ENCODE measurements at regions not wholly inside any gene's neighbourhood (a gene's known extent, or its start where the extent isn't known, plus 50 kb on each side); places are given as distances from the start of the nearest gene placed in this dataset.

GRCh38 chr4:163901319-163901718 lies 406.8 kb downstream of the TMA16 start:
- no peak overlapping the region for H3K9ac ChIP-seq (ENCODE audit: insufficient read depth, low read length, poor library complexity, severe bottlenecking)
- no peak overlapping the region for H3K4me3 ChIP-seq (replicated peaks in 1 of 3; ENCODE audit: low read depth in 2 of 3, low read length in 3 of 3)
- H3K27me3 ChIP-seq (ENCODE audit: control insufficient read depth in 2 of 2, insufficient read depth in 2 of 2, low read length in 2 of 2) = no peaks in the 10 kb centered on the region
- no peaks in the 10 kb centered on the region for H3K36me3 ChIP-seq (replicated peaks in 1 of 2; ENCODE audit: control insufficient read depth in 1 of 2, insufficient read depth in 2 of 2, low read length in 2 of 2)
- H3K9me3 ChIP-seq (replicated peaks in 1 of 2; ENCODE audit: control insufficient read depth in 1 of 2, insufficient read depth in 1 of 2, low read length in 2 of 2) = no peaks in the 10 kb centered on the region
- intact Hi-C loops (cut with micrococcal nuclease) = no loop called here
- peaks cover 0 to 3% (median 0%) of the 10 kb centered on the region in 7 donors for H3K9me3 Mint-ChIP-seq
- H3K27me3 Mint-ChIP-seq (ENCODE audit: low read depth in 3 of 3) = peaks cover 0 to 2% (median 0%) of the 10 kb centered on the region in 3 donors
- no peak overlapping the region for H3K4me3 Mint-ChIP-seq
- no peak overlapping the region for H3K27ac Mint-ChIP-seq
- H3K27ac ChIP-seq (ENCODE audit: low read depth in 1 of 2, low read length in 2 of 2) = no peak overlapping the region
- TF ChIP-seq CTCF (IDR thresholded peaks at IDR 0.05) = no peak
- no peaks in the 10 kb centered on the region for H3K4me1 ChIP-seq (ENCODE audit: control insufficient read depth in 1 of 2, insufficient read depth in 2 of 2, low read length in 2 of 2)
- no peak for DNase-seq
- no peak overlapping the region for H2AFZ ChIP-seq (ENCODE audit: insufficient read depth, low read depth, low read length, poor library complexity, severe bottlenecking)
- no peaks in the 10 kb centered on the region for H3K4me1 Mint-ChIP-seq
- no peaks in the 10 kb centered on the region for H3K79me2 ChIP-seq (ENCODE audit: insufficient read depth, low read length)
- H3K36me3 Mint-ChIP-seq = no peaks in the 10 kb centered on the region
- WGBS (ENCODE audit: insufficient coverage) = no CpG with 5 or more reads among the region's 1 CpG
- no peaks in the 10 kb centered on the region for H4K20me1 ChIP-seq (ENCODE audit: insufficient read depth, low read length)
- no peak overlapping the region for H3K4me2 ChIP-seq (replicated peaks; ENCODE audit: extremely low read depth, low read length, poor library complexity, severe bottlenecking)

GRCh38 chr4:163902417-163902816 lies 407.9 kb downstream of the TMA16 start:
- no CpG with 5 or more reads among the region's 2 CpGs for WGBS (ENCODE audit: insufficient coverage)
- intact Hi-C loops (cut with micrococcal nuclease) = no loop called here
- H3K27ac Mint-ChIP-seq = no peak overlapping the region

More at GRCh38 chr4:163902417-163902816, 407.9 kb downstream of the TMA16 start:
- no peaks in the 10 kb centered on the region for H3K4me1 Mint-ChIP-seq
- no peaks in the 10 kb centered on the region for H3K36me3 Mint-ChIP-seq
- H3K36me3 ChIP-seq (replicated peaks in 1 of 2; ENCODE audit: control insufficient read depth in 1 of 2, insufficient read depth in 2 of 2, low read length in 2 of 2) = no peaks in the 10 kb centered on the region
- H3K4me3 ChIP-seq (replicated peaks in 1 of 3; ENCODE audit: low read depth in 2 of 3, low read length in 3 of 3) = no peak overlapping the region
- H2AFZ ChIP-seq (ENCODE audit: insufficient read depth, low read depth, low read length, poor library complexity, severe bottlenecking) = no peak overlapping the region
- H3K9me3 Mint-ChIP-seq = peaks cover 0 to under 1% (median 0%) of the 10 kb centered on the region in 7 donors
- no peak for TF ChIP-seq CTCF (IDR thresholded peaks at IDR 0.05)
- no peaks in the 10 kb centered on the region for H3K79me2 ChIP-seq (ENCODE audit: insufficient read depth, low read length)
- H3K9me3 ChIP-seq (replicated peaks in 1 of 2; ENCODE audit: control insufficient read depth in 1 of 2, insufficient read depth in 1 of 2, low read length in 2 of 2) = no peaks in the 10 kb centered on the region
- no peak overlapping the region for H3K27ac ChIP-seq (ENCODE audit: low read depth in 1 of 2, low read length in 2 of 2)
- DNase-seq = no peak
- H4K20me1 ChIP-seq (ENCODE audit: insufficient read depth, low read length) = no peaks in the 10 kb centered on the region
- H3K4me1 ChIP-seq (ENCODE audit: control insufficient read depth in 1 of 2, insufficient read depth in 2 of 2, low read length in 2 of 2) = no peaks in the 10 kb centered on the region
- H3K4me2 ChIP-seq (replicated peaks; ENCODE audit: extremely low read depth, low read length, poor library complexity, severe bottlenecking) = no peak overlapping the region
- H3K9ac ChIP-seq (ENCODE audit: insufficient read depth, low read length, poor library complexity, severe bottlenecking) = no peak overlapping the region
- H3K27me3 Mint-ChIP-seq (ENCODE audit: low read depth in 3 of 3) = peaks cover 0 to 2% (median 0%) of the 10 kb centered on the region in 3 donors
- no peaks in the 10 kb centered on the region for H3K27me3 ChIP-seq (ENCODE audit: control insufficient read depth in 2 of 2, insufficient read depth in 2 of 2, low read length in 2 of 2)
- no peak overlapping the region for H3K4me3 Mint-ChIP-seq

Measured in CD14-positive monocyte (primary cell).